ENCODE measurements at regions not wholly inside any gene's neighbourhood (a gene's known extent, or its start where the extent isn't known, plus 50 kb on each side); places are given as distances from the start of the nearest gene placed in this dataset.

- TF ChIP-seq POLR2AphosphoS5 (IDR thresholded peaks at IDR 0.05) (no peak), CTCF (IDR thresholded peaks at IDR 0.05) (no peak)
These were observed 230.3 kb downstream of the OTOR start for GRCh38 chr20:16978497-16978896.

Data from stomach (tissue), 4 donors.